SJCRH30 (cell line): ENCODE measurements at regions not wholly inside any gene's neighbourhood (a gene's known extent, or its start where the extent isn't known, plus 50 kb on each side); places are given as distances from the start of the nearest gene placed in this dataset.

Source experiments
- DNase-seq, 2 experiments: peaks; one replicate each; pipeline ENCODE4 v3.0.0-alpha.2; 2015 to 2020
- H3K27ac ChIP-seq: fragments of 250-450 bp; sonication (Bioruptor Pico); 2 replicates; pipeline ENCODE4 v1.5.1; 2020; ENCODE audit warnings: mild to moderate bottlenecking, moderate library complexity
- H3K27me3 ChIP-seq: fragments of 250-450 bp; sonication (Bioruptor Pico); 2 replicates; pipeline ENCODE4 v1.5.1; 2020; ENCODE audit warnings: mild to moderate bottlenecking, moderate library complexity
- H3K36me3 ChIP-seq: fragments of 250-450 bp; sonication (Bioruptor Pico); 2 replicates; pipeline ENCODE4 v1.5.1; 2020; ENCODE audit warnings: mild to moderate bottlenecking, moderate library complexity
- H3K4me1 ChIP-seq: fragments of 250-450 bp; sonication (Bioruptor Pico); 2 replicates; pipeline ENCODE4 v1.5.1; 2020; ENCODE audit warnings: mild to moderate bottlenecking, moderate library complexity
- H3K4me3 ChIP-seq: fragments of 250-450 bp; sonication (Bioruptor Pico); 2 replicates; pipeline ENCODE4 v1.5.1; 2020; ENCODE audit warnings: mild to moderate bottlenecking, moderate library complexity
- H3K9me3 ChIP-seq: fragments of 250-450 bp; sonication (Bioruptor Pico); replicated peaks from 2 replicates; pipeline ENCODE4 v1.5.1; 2020; ENCODE audit warnings: mild to moderate bottlenecking, moderate library complexity

GRCh38 chr15:45829336-45830153, 194.7 kb downstream of the SQOR start:
- H3K9me3 ChIP-seq: no peaks in the 10 kb centered on the region
- H3K4me1 ChIP-seq: peaks cover 10% of the 10 kb centered on the region; the same call in 1 of the 2 replicates
- no peaks in the 10 kb centered on the region for H3K27me3 ChIP-seq
- H3K27ac ChIP-seq: no peak overlapping the region
- DNase-seq: peak; percentile 70 to 74
- no peak overlapping the region for H3K4me3 ChIP-seq
- H3K36me3 ChIP-seq: no peaks in the 10 kb centered on the region

GRCh38 chr15:45831787-45832186, 197.0 kb downstream of the SQOR start:
- no peaks in the 10 kb centered on the region for H3K9me3 ChIP-seq
- peaks cover 10% of the 10 kb centered on the region; the same call in 1 of the 2 replicates for H3K4me1 ChIP-seq
- DNase-seq: no peak
- H3K27ac ChIP-seq: no peak overlapping the region
- no peak overlapping the region for H3K4me3 ChIP-seq
- no peaks in the 10 kb centered on the region for H3K27me3 ChIP-seq
- H3K36me3 ChIP-seq: no peaks in the 10 kb centered on the region

- Histone ChIP-seq H3K4me3 (no peak overlapping the region), H3K4me1 (peaks cover 5% of the 10 kb centered on the region; the same call in 1 of the 2 replicates), H3K27me3 (no peaks in the 10 kb centered on the region), H3K36me3 (no peaks in the 10 kb centered on the region), H3K27ac (no peak overlapping the region), H3K9me3 (no peaks in the 10 kb centered on the region)
- no peak for DNase-seq
These were observed 199.8 kb downstream of the SQOR start for GRCh38 chr15:45834622-45835021.

DNA sequence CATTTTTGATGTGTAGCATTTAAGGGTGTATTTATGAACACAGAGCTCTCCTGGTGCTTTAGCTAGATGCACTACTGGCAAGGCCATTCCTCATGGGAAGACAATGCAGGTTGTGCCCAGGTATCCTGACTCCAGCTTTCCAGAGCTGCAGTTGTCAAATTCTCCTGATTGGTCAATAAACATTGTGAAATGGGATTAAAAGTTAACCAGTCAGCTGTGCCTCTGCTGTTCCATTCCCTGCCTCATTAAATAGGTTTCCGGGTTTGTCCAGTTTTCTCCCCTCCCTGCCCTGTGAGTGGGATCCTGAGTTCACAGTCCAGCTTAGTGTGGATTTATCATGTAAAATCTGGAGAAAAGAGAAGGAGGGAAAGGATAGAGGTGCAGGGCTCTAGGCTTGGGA, 207.3 kb downstream of the SQOR start:
- Histone ChIP-seq H3K4me1 (no peaks in the 10 kb centered on the region), H3K4me3 (no peak overlapping the region), H3K9me3 (no peaks in the 10 kb centered on the region), H3K27me3 (no peaks in the 10 kb centered on the region), H3K27ac (no peak overlapping the region), H3K36me3 (no peaks in the 10 kb centered on the region)
- DNase-seq: no peak

- Histone ChIP-seq H3K36me3 (no peaks in the 10 kb centered on the region), H3K4me1 (no peaks in the 10 kb centered on the region), H3K9me3 (peaks cover 6% of the 10 kb centered on the region), H3K27ac (no peak overlapping the region), H3K4me3 (no peak overlapping the region), H3K27me3 (no peaks in the 10 kb centered on the region)
- DNase-seq: no peak
These were observed 212.8 kb downstream of the SQOR start for GRCh38 chr15:45847645-45848044.

- Histone ChIP-seq H3K9me3 (peaks cover 6% of the 10 kb centered on the region), H3K4me3 (no peak overlapping the region), H3K4me1 (no peaks in the 10 kb centered on the region), H3K36me3 (no peaks in the 10 kb centered on the region), H3K27ac (no peak overlapping the region), H3K27me3 (no peaks in the 10 kb centered on the region)
- DNase-seq: no peak
These were observed 214.3 kb downstream of the SQOR start for GRCh38 chr15:45849136-45849535.

GRCh38 chr15:45854455-45855202, 219.8 kb downstream of the SQOR start:
- no peaks in the 10 kb centered on the region for H3K4me1 ChIP-seq
- peaks cover 6% of the 10 kb centered on the region for H3K9me3 ChIP-seq

GRCh38 chr15:45855210-45855906, 220.5 kb downstream of the SQOR start:
- Histone ChIP-seq H3K4me1 (no peaks in the 10 kb centered on the region), H3K27me3 (no peaks in the 10 kb centered on the region), H3K36me3 (no peaks in the 10 kb centered on the region), H3K9me3 (peaks cover 3% of the 10 kb centered on the region), H3K27ac (no peak overlapping the region), H3K4me3 (no peak overlapping the region)
- DNase-seq: no peak

More at GRCh38 chr15:45854455-45855202, 219.8 kb downstream of the SQOR start:
- no peak for DNase-seq
- Histone ChIP-seq H3K27ac (no peak overlapping the region), H3K4me3 (no peak overlapping the region), H3K27me3 (no peaks in the 10 kb centered on the region), H3K36me3 (no peaks in the 10 kb centered on the region)

DNA sequence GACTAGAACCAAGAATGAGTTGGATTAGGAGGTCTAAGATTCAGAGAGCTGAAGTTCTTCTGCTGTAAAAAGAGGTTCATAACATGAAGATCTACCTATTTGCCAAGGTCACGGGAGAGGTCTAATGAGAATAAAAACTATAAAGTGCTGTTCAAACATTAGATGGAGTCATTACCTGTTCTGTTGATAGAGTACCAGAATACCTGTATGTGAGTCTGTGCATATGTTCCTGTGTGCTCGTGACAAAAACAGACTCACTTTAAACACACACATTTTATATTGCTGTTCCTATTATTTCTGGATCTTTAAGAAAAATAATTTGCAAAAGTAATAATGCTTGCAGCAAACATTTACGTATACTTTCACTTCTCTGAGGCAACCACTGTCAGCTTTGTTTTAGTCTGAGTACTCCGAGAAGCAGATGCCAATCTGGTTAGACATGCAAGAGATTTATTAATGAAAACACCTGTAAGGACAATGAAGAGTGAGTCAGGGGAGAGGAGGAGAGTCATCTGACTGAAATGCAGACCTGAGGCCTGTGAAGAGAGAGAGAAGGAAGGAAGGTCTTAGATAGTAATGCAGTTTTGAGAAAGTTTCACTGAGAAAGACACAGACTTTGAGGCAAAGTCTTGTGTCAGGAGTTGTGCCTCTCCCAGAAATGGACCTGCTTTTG, 221.2 kb downstream of the SQOR start:
- no peaks in the 10 kb centered on the region for H3K4me1 ChIP-seq
- H3K9me3 ChIP-seq: no peaks in the 10 kb centered on the region; the same call in 1 of the 2 replicates
- H3K27ac ChIP-seq: no peak overlapping the region
- H3K36me3 ChIP-seq: no peaks in the 10 kb centered on the region
- no peaks in the 10 kb centered on the region for H3K27me3 ChIP-seq
- DNase-seq: no peak
- no peak overlapping the region for H3K4me3 ChIP-seq

GRCh38 chr15:45857291-45857690, 222.5 kb downstream of the SQOR start:
- H3K27ac ChIP-seq: no peak overlapping the region
- H3K27me3 ChIP-seq: no peaks in the 10 kb centered on the region
- H3K9me3 ChIP-seq: no peaks in the 10 kb centered on the region; the same call in 1 of the 2 replicates
- no peaks in the 10 kb centered on the region for H3K36me3 ChIP-seq
- DNase-seq: no peak
- no peak overlapping the region for H3K4me3 ChIP-seq
- no peaks in the 10 kb centered on the region for H3K4me1 ChIP-seq

- Histone ChIP-seq H3K36me3 (no peaks in the 10 kb centered on the region), H3K9me3 (no peaks in the 10 kb centered on the region; the same call in 1 of the 2 replicates), H3K27me3 (no peaks in the 10 kb centered on the region), H3K4me3 (no peak overlapping the region), H3K4me1 (peaks cover 10% of the 10 kb centered on the region), H3K27ac (no peak overlapping the region)
- DNase-seq: no peak
These were observed 223.7 kb downstream of the SQOR start for GRCh38 chr15:45858491-45858890.

- Histone ChIP-seq H3K27ac (no peak overlapping the region), H3K4me1 (peaks cover 43% of the 10 kb centered on the region), H3K27me3 (no peaks in the 10 kb centered on the region), H3K36me3 (no peaks in the 10 kb centered on the region), H3K4me3 (no peak overlapping the region), H3K9me3 (no peaks in the 10 kb centered on the region; the same call in 1 of the 2 replicates)
- DNase-seq: no peak
These were observed 227.2 kb downstream of the SQOR start for GRCh38 chr15:45862034-45862433.

DNA sequence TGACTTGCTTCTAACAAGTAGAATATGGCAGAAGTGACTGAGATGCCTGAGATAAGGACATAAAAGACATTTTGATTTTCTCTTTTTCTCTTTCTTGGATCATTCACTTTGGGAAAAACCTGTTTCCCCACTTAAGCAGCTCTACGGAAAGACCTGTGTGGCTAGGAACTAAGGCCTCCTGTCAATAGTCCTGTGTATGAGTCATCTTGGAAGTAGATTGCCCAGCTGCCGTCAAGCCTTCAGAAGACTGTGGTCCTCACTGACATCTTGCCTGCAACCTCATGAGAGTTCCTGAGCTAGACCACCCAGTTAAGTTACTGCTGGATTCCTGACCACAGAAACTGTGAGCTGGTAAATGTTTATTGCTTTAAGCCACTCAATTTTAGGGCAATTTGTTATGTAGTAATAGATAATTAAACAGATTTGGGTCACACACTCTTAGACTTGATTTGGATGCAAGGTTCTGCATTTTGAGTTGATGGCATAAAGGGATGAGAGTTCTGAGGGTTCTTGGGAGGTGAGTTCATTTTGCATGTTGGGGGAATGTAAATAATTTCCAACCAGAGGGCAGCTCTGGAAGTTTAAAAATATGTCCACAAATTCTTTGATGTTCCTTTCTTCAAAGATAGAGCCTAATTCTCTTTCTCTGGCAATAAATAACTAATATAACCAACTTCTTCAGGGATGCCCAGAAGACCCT, 229.2 kb downstream of the SQOR start:
- no peaks in the 10 kb centered on the region; the same call in 1 of the 2 replicates for H3K9me3 ChIP-seq
- no peaks in the 10 kb centered on the region for H3K36me3 ChIP-seq
- H3K27me3 ChIP-seq: no peaks in the 10 kb centered on the region
- H3K4me3 ChIP-seq: no peak overlapping the region
- peak; percentile 85 to 90 for DNase-seq
- peaks cover 46% of the 10 kb centered on the region for H3K4me1 ChIP-seq
- H3K27ac ChIP-seq: peak overlapping the region; percentile 20; the same call in 1 of the 2 replicates

GRCh38 chr15:45866616-45867015, 231.8 kb downstream of the SQOR start:
- peak in 1 of 2 experiments; percentile 41 for DNase-seq
- H3K27ac ChIP-seq: 0 out of 2 replicates have a peak overlapping the region, but pooled peaks have one; percentile 14
- peaks cover 68% of the 10 kb centered on the region for H3K4me1 ChIP-seq

More at GRCh38 chr15:45866616-45867015, 231.8 kb downstream of the SQOR start:
- Histone ChIP-seq H3K4me3 (no peak overlapping the region), H3K9me3 (no peaks in the 10 kb centered on the region; the same call in 1 of the 2 replicates), H3K27me3 (no peaks in the 10 kb centered on the region), H3K36me3 (no peaks in the 10 kb centered on the region)
